ENCODE measurements at regions not wholly inside any gene's neighbourhood (a gene's known extent, or its start where the extent isn't known, plus 50 kb on each side); places are given as distances from the start of the nearest gene placed in this dataset.

DNA sequence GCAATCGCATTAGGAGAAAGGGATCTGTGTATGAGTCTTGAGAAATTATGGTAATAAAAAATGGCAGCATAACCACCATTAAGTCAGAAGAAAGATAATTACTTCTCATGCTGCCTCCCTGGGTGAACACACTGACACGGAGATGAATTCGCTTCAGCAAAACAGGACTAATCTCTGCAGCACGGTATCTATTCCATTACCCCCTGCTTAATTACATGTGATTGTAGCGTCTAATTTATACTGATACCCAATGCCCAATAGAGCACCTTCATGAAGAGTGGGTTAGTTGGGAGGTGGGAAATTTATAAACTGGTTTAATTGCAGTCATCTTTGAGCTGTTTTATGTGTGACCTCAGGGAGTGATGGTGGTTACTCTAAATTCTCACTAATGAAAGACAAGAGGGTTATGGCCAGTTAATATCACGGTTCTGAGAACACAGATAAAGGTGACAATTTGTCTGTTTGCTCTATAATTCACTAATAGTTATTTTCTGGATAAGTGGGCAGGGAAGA, 476.2 kb upstream of the SULF2 start:
- H3K27ac ChIP-seq, result no peak overlapping the region
- TF ChIP-seq CTCF (conservative IDR thresholded peaks at IDR 0.05), result no peak
- no peak for TF ChIP-seq ZFX (IDR thresholded peaks at IDR 0.05)

DNA sequence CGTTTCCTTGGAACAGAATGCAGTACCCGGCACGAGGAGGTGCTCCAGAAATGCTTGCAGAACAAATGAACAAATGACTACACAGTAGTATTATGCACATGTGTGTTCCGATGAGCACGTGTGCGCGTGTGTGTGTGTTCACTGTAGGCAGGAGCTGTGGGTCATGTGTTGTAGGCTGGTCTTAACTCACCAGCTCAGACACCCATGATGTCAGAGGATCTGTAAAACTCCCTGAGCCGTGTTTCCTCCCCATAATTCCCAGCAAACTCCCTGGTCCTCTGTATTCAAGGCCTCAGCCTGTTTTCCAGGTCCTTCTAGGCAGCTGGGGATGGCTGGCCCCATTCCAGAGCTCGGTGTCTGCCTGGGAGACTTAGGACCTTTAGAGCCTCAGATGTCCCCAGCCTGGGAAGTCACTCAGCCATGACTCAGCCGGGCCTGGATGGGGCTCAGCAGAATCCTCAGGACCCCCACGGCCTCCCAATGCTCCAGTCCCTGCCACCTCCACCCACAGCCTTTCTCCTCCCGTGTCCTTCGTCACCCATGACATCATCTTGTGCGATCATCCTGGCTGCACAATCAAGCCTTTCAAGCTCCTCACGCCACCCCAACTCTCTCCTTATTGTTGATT, 475.0 kb upstream of the SULF2 start:
- TF ChIP-seq ZFX (IDR thresholded peaks at IDR 0.05), result no peak
- no peak for TF ChIP-seq CTCF (conservative IDR thresholded peaks at IDR 0.05)

DNA sequence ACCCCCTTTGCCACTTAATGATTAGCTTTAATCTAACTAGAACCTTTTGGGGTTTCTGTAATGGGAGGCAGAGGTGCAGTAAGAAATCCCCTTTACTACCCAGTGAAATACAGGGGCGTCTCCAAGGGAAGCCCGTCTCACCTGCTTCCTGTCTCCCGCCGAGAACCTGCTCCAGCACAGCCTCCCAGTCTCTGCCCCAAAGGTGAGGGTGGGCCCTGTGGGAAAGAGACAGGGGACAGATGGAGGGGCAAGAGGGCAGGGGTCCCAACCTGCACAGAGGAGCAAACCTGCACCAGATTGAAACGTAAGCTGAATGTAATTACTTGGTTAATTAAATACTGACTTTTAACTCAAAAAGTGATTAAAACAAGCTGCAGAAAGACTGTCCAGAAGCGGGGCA, 474.2 kb upstream of the SULF2 start:
- TF ChIP-seq CTCF (conservative IDR thresholded peaks at IDR 0.05) (no peak), ZFX (IDR thresholded peaks at IDR 0.05) (no peak)
- no peak overlapping the region for H3K27ac ChIP-seq

More for the DNA sequence above, 475.0 kb upstream of the SULF2 start:
- no peak overlapping the region for H3K27ac ChIP-seq

GRCh38 chr20:48257833-48258232, 472.6 kb upstream of the SULF2 start:
- H3K27ac ChIP-seq, result no peak overlapping the region
- no peak for TF ChIP-seq ZFX (IDR thresholded peaks at IDR 0.05)
- TF ChIP-seq CTCF (conservative IDR thresholded peaks at IDR 0.05), result no peak

DNA sequence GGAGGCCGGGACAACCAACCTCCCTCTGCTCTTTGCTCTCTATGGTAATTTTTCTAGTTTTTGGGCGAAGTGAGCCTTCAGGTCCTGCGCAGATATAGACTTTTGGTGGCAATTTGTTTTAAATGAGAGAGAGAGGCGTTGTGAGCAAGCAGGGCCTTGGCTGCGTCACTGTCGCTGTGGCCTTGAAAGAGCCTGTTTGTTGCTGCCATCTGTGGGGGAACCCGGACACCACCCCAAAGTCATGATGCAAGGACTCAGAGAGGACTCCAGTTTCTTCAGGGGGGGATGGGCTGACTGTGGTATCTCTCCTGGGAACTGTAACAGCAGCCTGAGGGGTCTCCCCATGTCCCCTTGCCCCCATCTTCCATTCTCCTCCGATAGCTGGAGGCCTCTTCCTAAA, 462.7 kb upstream of the SULF2 start:
- no peak for TF ChIP-seq CTCF (conservative IDR thresholded peaks at IDR 0.05)
- no peak for TF ChIP-seq ZFX (IDR thresholded peaks at IDR 0.05)
- no peak overlapping the region for H3K27ac ChIP-seq

DNA sequence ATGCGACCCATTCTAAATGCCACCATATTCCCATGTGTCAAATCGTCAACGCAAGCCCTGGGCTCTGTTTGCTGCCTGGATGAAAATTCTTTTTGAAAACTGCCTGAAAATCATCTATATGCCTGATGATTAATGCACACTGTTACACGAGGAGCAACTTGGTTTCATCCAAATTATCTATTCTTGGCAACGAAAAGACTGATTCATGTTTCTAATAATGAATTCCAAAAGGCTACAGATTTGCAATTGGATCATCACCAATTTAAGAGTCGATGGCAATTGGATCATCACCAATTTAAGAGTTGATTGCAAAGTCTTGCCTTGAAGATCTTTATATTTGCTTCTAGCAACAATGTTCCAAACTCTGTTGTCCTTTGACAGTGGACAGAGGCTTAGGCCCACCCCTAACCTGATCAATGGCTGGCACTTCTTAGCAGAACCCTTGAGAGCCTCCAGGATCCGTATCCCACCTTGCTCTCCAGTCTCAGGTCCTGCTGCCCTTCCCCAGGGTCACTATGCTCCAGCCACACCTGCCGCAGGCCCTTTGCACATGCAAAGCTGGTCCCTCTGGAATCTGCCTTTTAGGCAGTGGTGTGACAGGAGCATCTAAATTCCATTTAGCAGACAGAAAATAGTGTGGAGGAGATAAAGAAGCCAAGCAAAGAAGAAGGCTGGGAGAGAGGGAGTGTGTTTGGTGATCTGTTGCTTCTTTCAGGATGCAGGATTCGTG, 460.9 kb upstream of the SULF2 start:
- no peak for TF ChIP-seq ZFX (IDR thresholded peaks at IDR 0.05)
- TF ChIP-seq CTCF (conservative IDR thresholded peaks at IDR 0.05), result no peak
- no peak overlapping the region for H3K27ac ChIP-seq

DNA sequence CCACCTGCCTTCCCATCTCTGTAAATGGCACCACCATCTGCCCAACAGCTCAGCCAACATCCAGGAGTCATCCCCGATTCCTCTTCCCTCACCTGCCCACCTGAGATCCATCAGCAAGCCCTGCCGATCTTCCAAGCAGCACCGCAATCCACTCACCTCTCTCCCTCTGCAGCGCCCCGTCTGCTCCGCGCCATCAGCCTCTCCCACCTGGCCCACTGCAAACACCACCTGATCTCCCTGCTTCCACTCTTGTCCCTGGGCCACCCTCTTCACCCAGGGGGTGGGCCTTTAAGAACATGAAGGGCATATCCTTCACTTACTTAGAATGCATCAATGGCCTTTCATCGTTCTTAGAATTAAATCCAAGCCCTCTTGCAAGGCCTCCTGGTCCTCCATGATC, 457.3 kb upstream of the SULF2 start:
- no peak overlapping the region for H3K27ac ChIP-seq
- TF ChIP-seq ZFX (IDR thresholded peaks at IDR 0.05) (no peak), CTCF (conservative IDR thresholded peaks at IDR 0.05) (no peak)

Data from C4-2B (cell line).